Neural crest cell (in vitro differentiated cells): ENCODE measurements at regions not wholly inside any gene's neighbourhood (a gene's known extent, or its start where the extent isn't known, plus 50 kb on each side); places are given as distances from the start of the nearest gene placed in this dataset.

ENCODE experiments used
- DNase-seq: peaks from one replicate; pipeline ENCODE4 v3.0.0; 2021; ENCODE audit warnings: low read depth, mixed read lengths, low spot score
- H3K27ac Mint-ChIP-seq: one replicate; pipeline ENCODE4 v1.8.0; 2021; ENCODE audit warnings: mild to moderate bottlenecking, mixed read lengths; ENCODE audit not compliant: unreplicated experiment
- H3K27me3 Mint-ChIP-seq: 2 replicates; pipeline ENCODE4 v1.8.0; 2021; ENCODE audit warnings: low read depth, mild to moderate bottlenecking, mixed read lengths
- H3K36me3 Mint-ChIP-seq: 2 replicates; pipeline ENCODE4 v1.8.0; 2021; ENCODE audit warnings: low read depth, mild to moderate bottlenecking, mixed read lengths
- H3K4me1 Mint-ChIP-seq: 2 replicates; pipeline ENCODE4 v1.8.0; 2021; ENCODE audit warnings: mixed read lengths
- H3K4me3 Mint-ChIP-seq: one replicate; pipeline ENCODE4 v1.8.0; 2021; ENCODE audit warnings: mild to moderate bottlenecking, mixed read lengths
- H3K9me3 Mint-ChIP-seq: 2 replicates; pipeline ENCODE4 v1.8.0; 2021; ENCODE audit warnings: mixed read lengths
- TF ChIP-seq, protein P1 (sequence below): fragments of 200-600 bp; sonication (generic); conservative IDR thresholded peaks from 2 replicates; pipeline ENCODE4 v1.5.0; 2021; ENCODE audit warnings: antibody characterized with exemption, mild to moderate bottlenecking

DNA sequence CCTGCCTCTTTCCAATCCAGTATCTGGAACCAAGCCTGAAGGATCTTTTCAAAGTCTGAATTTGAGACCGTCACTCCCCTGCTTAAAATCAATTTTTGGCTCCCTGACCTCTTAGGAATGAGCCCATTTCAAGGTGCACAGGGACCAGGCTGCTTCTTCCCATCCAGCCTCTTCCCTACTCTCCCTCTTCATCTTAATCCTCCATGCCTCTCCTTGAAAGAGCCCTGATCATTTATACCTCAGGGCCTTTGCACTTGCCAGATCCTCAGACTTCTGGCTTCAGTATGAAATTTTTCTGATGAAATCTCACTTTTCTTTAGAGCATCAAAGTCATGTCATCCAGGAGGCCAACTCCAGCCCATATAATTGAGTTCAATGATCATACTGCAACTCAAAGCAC lies 399.5 kb upstream of the CELF2 start:
- Mint-ChIP-seq H3K4me1 (peaks cover 8% of the 10 kb centered on the region), H3K36me3 (peaks cover 3% of the 10 kb centered on the region), H3K9me3 (peaks cover 22% of the 10 kb centered on the region), H3K27me3 (no peaks in the 10 kb centered on the region), H3K27ac (no peak overlapping the region), H3K4me3 (no peak overlapping the region)
- TF ChIP-seq, protein P1, sequence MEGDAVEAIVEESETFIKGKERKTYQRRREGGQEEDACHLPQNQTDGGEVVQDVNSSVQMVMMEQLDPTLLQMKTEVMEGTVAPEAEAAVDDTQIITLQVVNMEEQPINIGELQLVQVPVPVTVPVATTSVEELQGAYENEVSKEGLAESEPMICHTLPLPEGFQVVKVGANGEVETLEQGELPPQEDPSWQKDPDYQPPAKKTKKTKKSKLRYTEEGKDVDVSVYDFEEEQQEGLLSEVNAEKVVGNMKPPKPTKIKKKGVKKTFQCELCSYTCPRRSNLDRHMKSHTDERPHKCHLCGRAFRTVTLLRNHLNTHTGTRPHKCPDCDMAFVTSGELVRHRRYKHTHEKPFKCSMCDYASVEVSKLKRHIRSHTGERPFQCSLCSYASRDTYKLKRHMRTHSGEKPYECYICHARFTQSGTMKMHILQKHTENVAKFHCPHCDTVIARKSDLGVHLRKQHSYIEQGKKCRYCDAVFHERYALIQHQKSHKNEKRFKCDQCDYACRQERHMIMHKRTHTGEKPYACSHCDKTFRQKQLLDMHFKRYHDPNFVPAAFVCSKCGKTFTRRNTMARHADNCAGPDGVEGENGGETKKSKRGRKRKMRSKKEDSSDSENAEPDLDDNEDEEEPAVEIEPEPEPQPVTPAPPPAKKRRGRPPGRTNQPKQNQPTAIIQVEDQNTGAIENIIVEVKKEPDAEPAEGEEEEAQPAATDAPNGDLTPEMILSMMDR = no peak
- DNase-seq = no peak

DNA sequence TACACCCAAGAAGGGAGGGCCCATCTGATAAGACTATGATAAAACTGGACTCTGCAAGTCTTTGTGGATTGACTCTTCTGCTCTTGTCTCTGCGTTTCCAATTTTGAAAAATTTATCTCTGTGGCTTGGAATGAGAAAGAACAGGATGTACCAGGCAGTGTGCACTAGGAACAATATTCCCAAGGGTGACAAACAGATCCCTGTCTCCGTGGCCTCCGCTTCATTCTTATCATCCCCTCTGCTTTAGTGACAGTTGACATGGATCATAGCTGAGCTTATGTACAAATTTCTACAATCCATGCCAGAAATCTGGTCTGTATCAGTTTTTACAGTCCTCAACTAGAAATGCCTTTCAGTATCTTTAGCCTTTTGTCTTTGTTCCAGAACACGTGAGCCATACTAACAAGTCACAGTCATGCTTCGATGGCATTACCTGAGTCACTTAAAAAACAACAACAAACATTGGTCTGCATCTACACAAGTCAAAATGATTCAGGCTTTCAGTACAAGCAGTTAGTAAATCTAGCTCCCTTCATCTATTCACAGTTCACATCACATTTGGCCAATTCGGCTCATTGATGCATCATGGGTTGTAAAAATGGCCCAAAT lies 393.6 kb upstream of the CELF2 start:
- Mint-ChIP-seq H3K27ac (peak overlapping the region; percentile 27), H3K9me3 (peaks cover 8% of the 10 kb centered on the region), H3K4me1 (peaks cover 44% of the 10 kb centered on the region), H3K4me3 (no peak overlapping the region), H3K27me3 (no peaks in the 10 kb centered on the region), H3K36me3 (peaks cover 3% of the 10 kb centered on the region)
- DNase-seq = no peak
- TF ChIP-seq, protein P1 = no peak

DNA sequence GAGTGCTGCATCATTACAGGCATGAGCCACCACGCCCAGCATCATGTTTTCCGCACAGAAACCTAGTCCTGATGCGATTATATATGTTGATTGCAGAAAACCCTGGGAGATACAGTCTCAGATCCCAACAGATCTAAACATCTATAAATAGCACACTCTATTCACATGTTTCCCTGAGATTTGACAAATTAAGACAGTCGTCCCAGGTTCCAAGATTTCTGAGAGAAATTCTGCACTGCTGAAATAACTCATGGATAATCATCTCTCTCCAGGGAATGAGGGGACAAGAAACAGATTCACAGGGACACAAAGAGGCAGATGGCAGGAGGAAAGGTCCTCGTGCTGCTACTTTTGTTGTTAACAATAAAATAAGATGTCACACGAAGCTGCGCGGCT lies 393.1 kb upstream of the CELF2 start:
- H3K27me3 Mint-ChIP-seq = no peaks in the 10 kb centered on the region
- peak overlapping the region; percentile 32 for H3K27ac Mint-ChIP-seq
- TF ChIP-seq, protein P1 = no peak
- no peaks in the 10 kb centered on the region for H3K36me3 Mint-ChIP-seq
- H3K9me3 Mint-ChIP-seq = peaks cover 3% of the 10 kb centered on the region
- H3K4me1 Mint-ChIP-seq = peaks cover 49% of the 10 kb centered on the region
- DNase-seq = no peak
- no peak overlapping the region for H3K4me3 Mint-ChIP-seq

DNA sequence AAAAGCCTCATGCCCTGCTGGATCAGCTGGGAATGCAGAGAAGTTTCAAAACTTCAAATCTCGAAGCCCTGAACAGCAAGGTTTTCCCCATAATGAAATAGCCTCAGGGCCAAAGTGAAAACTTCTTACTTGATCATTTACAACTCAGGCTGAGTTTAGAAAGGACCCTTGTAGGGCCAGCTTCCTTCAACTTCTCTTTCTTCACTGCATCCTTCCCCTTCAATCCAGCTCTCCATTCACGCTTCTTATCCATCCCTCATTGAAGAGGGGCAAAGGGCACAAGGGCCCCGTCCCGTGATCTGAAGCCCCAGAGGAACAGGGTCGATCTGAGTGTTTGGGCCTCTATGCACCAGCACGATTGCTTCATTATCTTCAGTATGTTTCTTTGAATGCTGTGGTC lies 392.2 kb upstream of the CELF2 start:
- Mint-ChIP-seq H3K27ac (peak overlapping the region; percentile 97), H3K4me3 (no peak overlapping the region), H3K27me3 (no peaks in the 10 kb centered on the region), H3K4me1 (peaks cover 58% of the 10 kb centered on the region), H3K36me3 (no peaks in the 10 kb centered on the region), H3K9me3 (no peaks in the 10 kb centered on the region)
- no peak for DNase-seq
- TF ChIP-seq, protein P1 = no peak

DNA sequence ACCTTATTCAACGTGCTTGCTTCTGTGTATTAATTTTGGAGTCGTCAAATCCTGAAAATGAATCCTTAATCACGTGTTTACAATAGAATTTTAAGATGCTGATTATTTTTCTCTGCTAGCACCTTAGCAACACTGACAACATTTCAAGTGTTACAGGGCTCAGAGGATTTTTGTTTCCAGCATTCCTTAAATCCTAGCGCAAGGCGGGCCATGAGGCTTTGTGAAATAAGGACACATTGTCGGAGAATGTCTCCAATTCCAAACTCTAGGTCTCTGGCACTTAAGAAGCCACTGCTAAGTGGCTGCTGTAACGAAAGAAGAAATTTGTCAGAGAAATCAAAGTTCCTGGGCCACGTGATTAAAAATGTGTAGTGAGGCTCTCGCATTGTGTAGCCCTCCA lies 390.9 kb upstream of the CELF2 start:
- no peak overlapping the region for H3K4me3 Mint-ChIP-seq
- no peaks in the 10 kb centered on the region for H3K27me3 Mint-ChIP-seq
- TF ChIP-seq, protein P1 = no peak
- no peak for DNase-seq
- no peaks in the 10 kb centered on the region for H3K9me3 Mint-ChIP-seq
- no peaks in the 10 kb centered on the region for H3K36me3 Mint-ChIP-seq
- peaks cover 69% of the 10 kb centered on the region for H3K4me1 Mint-ChIP-seq
- H3K27ac Mint-ChIP-seq = no peak overlapping the region
